Neural cell (in vitro differentiated cells): ENCODE measurements at regions not wholly inside any gene's neighbourhood (a gene's known extent, or its start where the extent isn't known, plus 50 kb on each side); places are given as distances from the start of the nearest gene placed in this dataset.
"Not testable (repeated sequence)": the region's sequence is repeated elsewhere in the genome, so short reads cannot be mapped to it uniquely, and the experiment has no call there.

Experiments used
- EP300 ChIP-seq: fragments of 450-650 bp; conservative IDR thresholded peaks from 2 replicates; pipeline ENCODE4 v1.6.1; 2014; ENCODE audit warnings: antibody characterized with exemption, mild to moderate bottlenecking, moderate library complexity; ENCODE audit not compliant: poor library complexity, severe bottlenecking
- EZH2 ChIP-seq: fragments of 200-600, 300-800 bp; shearing (Covaris generic), sonication (generic); IDR thresholded peaks from 2 replicates; pipeline ENCODE4 v1.6.1; 2014; ENCODE audit warnings: antibody characterized with exemption, low read length, borderline replicate concordance, mild to moderate bottlenecking; ENCODE audit not compliant: insufficient read depth, poor library complexity, severe bottlenecking
- MXI1 ChIP-seq: fragments of 450-650 bp; conservative IDR thresholded peaks from 2 replicates; pipeline ENCODE4 v1.6.1; 2014; ENCODE audit warnings: antibody characterized with exemption, mild to moderate bottlenecking; ENCODE audit not compliant: poor library complexity, severe bottlenecking
- POLR2AphosphoS5 ChIP-seq: IDR thresholded peaks from 2 replicates; pipeline ENCODE4 v1.6.1; 2012
- RAD21 ChIP-seq: fragments of 450-650 bp; conservative IDR thresholded peaks from 2 replicates; pipeline ENCODE4 v1.6.1; 2014; ENCODE audit warnings: antibody characterized with exemption, mild to moderate bottlenecking, moderate library complexity
- SMC3 ChIP-seq: fragments of 450-650 bp; conservative IDR thresholded peaks from 2 replicates; pipeline ENCODE4 v1.6.1; 2014; ENCODE audit warnings: antibody characterized with exemption, mild to moderate bottlenecking, moderate library complexity; ENCODE audit not compliant: poor library complexity
- TAF1 ChIP-seq: IDR thresholded peaks from 2 replicates; pipeline ENCODE4 v1.6.1; 2012; ENCODE audit warnings: low read depth
- TF ChIP-seq, protein P1 (sequence below): fragments of 450-650 bp; IDR thresholded peaks from 2 replicates; pipeline ENCODE4 v1.5.1; 2014; ENCODE audit warnings: antibody characterized with exemption, mild to moderate bottlenecking, moderate library complexity; ENCODE audit not compliant: poor library complexity, severe bottlenecking
- TF ChIP-seq, protein P2 (sequence below): IDR thresholded peaks from 2 replicates; pipeline ENCODE4 v1.6.1; 2012; ENCODE audit warnings: borderline replicate concordance

DNA sequence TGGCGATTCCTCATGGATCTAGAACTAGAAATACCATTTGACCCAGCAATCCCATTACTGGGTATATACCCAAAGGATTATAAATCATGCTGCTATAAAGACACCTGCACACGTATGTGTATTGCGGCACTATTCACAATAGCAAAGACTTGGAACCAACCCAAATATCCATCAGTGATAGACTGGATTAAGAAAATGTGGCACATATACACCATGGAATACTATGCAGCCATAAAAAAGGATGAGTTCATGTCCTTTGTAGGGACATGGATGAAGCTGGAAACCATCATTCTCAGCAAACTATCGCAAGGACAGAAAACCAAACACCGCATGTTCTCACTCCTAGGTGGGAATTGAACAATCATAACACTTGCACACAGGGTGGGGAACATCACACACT lies 239.1 kb downstream of the SHQ1 start:
- TF ChIP-seq EP300, TAF1, EZH2, RAD21, POLR2AphosphoS5, MXI1, SMC3: not testable (repeated sequence)
- TF ChIP-seq, protein P1, sequence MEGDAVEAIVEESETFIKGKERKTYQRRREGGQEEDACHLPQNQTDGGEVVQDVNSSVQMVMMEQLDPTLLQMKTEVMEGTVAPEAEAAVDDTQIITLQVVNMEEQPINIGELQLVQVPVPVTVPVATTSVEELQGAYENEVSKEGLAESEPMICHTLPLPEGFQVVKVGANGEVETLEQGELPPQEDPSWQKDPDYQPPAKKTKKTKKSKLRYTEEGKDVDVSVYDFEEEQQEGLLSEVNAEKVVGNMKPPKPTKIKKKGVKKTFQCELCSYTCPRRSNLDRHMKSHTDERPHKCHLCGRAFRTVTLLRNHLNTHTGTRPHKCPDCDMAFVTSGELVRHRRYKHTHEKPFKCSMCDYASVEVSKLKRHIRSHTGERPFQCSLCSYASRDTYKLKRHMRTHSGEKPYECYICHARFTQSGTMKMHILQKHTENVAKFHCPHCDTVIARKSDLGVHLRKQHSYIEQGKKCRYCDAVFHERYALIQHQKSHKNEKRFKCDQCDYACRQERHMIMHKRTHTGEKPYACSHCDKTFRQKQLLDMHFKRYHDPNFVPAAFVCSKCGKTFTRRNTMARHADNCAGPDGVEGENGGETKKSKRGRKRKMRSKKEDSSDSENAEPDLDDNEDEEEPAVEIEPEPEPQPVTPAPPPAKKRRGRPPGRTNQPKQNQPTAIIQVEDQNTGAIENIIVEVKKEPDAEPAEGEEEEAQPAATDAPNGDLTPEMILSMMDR, result not testable (repeated sequence)
- TF ChIP-seq, protein P2, sequence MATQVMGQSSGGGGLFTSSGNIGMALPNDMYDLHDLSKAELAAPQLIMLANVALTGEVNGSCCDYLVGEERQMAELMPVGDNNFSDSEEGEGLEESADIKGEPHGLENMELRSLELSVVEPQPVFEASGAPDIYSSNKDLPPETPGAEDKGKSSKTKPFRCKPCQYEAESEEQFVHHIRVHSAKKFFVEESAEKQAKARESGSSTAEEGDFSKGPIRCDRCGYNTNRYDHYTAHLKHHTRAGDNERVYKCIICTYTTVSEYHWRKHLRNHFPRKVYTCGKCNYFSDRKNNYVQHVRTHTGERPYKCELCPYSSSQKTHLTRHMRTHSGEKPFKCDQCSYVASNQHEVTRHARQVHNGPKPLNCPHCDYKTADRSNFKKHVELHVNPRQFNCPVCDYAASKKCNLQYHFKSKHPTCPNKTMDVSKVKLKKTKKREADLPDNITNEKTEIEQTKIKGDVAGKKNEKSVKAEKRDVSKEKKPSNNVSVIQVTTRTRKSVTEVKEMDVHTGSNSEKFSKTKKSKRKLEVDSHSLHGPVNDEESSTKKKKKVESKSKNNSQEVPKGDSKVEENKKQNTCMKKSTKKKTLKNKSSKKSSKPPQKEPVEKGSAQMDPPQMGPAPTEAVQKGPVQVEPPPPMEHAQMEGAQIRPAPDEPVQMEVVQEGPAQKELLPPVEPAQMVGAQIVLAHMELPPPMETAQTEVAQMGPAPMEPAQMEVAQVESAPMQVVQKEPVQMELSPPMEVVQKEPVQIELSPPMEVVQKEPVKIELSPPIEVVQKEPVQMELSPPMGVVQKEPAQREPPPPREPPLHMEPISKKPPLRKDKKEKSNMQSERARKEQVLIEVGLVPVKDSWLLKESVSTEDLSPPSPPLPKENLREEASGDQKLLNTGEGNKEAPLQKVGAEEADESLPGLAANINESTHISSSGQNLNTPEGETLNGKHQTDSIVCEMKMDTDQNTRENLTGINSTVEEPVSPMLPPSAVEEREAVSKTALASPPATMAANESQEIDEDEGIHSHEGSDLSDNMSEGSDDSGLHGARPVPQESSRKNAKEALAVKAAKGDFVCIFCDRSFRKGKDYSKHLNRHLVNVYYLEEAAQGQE, result not testable (repeated sequence)
